ENCODE measurements at regions not wholly inside any gene's neighbourhood (a gene's known extent, or its start where the extent isn't known, plus 50 kb on each side); places are given as distances from the start of the nearest gene placed in this dataset.

DNA sequence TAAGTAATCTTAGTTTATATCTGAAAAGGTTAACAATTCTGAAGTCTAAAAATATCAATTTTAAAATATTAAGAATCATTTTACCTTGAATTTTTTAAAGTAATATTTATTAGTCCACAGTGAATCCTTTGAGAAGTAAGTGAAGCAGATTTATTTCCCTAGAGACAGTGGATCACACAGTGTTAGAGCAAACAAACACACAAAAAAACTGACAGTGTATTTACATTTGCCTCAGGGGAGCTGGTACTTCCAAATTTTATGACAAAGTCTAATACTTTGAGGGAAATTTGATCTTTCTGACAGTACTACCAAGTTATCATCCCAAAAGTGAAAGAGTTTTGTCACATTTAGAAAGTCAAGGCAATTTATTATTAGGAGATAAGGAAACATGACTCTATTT is 1750.6 kb upstream of the CDH9 start:
- TF ChIP-seq GATA2 (IDR thresholded peaks at IDR 0.05; ENCODE audit: low read depth, low read length) (no peak), GATA3 (IDR thresholded peaks at IDR 0.05; ENCODE audit: low read depth, low read length) (no peak)
